PFSK-1 (cell line): ENCODE measurements at regions not wholly inside any gene's neighbourhood (a gene's known extent, or its start where the extent isn't known, plus 50 kb on each side); places are given as distances from the start of the nearest gene placed in this dataset.

Experiments used
- FOXP2 ChIP-seq: optimal IDR thresholded peaks from 2 replicates; pipeline ENCODE3; 2011; ENCODE audit warnings: borderline replicate concordance, control low read depth, inconsistent platforms; ENCODE audit not compliant: insufficient read depth; ENCODE audit errors: extremely low read length, extremely low read depth
- POLR2AphosphoS5 ChIP-seq: IDR thresholded peaks from 2 replicates; pipeline ENCODE4 v1.6.1; 2012; ENCODE audit warnings: low read depth, mild to moderate bottlenecking, control low read depth, low read length, moderate library complexity
- REST ChIP-seq, 2 experiments: IDR thresholded peaks; 2 replicates each; pipeline versions ENCODE4 v1.6.1 to v1.8.0; 2011 to 2012; ENCODE audit warnings: low read depth in 2 of 2, low read length in 2 of 2, control low read depth in 1 of 2, inconsistent platforms in 1 of 2, mild to moderate bottlenecking in 1 of 2, moderate library complexity in 1 of 2; ENCODE audit not compliant: insufficient read depth in 1 of 2
- SIN3A ChIP-seq: IDR thresholded peaks from 2 replicates; pipeline ENCODE4 v1.6.1; 2012; ENCODE audit warnings: mild to moderate bottlenecking, low read length, moderate library complexity, borderline replicate concordance; ENCODE audit not compliant: insufficient read depth
- TAF1 ChIP-seq: IDR thresholded peaks from 2 replicates; pipeline ENCODE4 v1.6.1; 2012; ENCODE audit warnings: low read length, control low read depth, borderline replicate concordance; ENCODE audit not compliant: insufficient read depth

- no peak for TF ChIP-seq POLR2AphosphoS5
- TF ChIP-seq FOXP2, result peak; percentile 19
Observed at GRCh38 chr3:124467980-124468902, 262.0 kb upstream of the UMPS start.

- no peak for TF ChIP-seq TAF1
Observed at GRCh38 chr3:124469555-124469954, 260.7 kb upstream of the UMPS start.

DNA sequence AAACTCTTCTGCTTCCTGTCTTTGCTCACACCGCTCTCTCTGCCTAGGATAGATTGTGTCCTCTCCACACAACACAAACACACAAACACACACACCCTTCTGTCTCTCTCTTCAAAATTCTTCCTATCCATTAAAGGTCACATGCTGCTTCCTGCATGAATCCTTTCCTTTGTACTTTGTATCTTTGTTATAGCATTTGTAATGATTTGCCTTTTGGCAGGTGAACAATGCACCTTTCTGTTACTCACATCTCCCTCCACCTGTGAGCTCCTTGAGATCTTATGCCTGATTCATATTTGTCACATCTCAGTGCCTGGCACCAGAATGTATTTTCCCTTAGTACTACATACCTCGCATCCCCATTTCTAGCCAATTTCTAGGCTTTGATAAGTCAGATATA lies 251.4 kb upstream of the UMPS start:
- no peak for TF ChIP-seq POLR2AphosphoS5
- TF ChIP-seq TAF1, result no peak
- TF ChIP-seq REST (IDR thresholded peaks at IDR 0.05; ENCODE audit: insufficient read depth in 1 of 2, low read depth in 2 of 2, low read length in 2 of 2), result no peak
- no peak for TF ChIP-seq SIN3A

- no peak for TF ChIP-seq TAF1
Observed at GRCh38 chr3:124483915-124484470, 246.3 kb upstream of the UMPS start.

GRCh38 chr3:124486324-124486723 lies 243.9 kb upstream of the UMPS start:
- TF ChIP-seq FOXP2, result no peak
- no peak for TF ChIP-seq SIN3A
- no peak for TF ChIP-seq TAF1
- TF ChIP-seq POLR2AphosphoS5, result no peak
- TF ChIP-seq REST (IDR thresholded peaks at IDR 0.05; ENCODE audit: insufficient read depth in 1 of 2, low read depth in 2 of 2, low read length in 2 of 2), result no peak

GRCh38 chr3:124489506-124489905 lies 240.7 kb upstream of the UMPS start:
- TF ChIP-seq SIN3A, result no peak
- TF ChIP-seq TAF1, result no peak
- no peak for TF ChIP-seq POLR2AphosphoS5
- TF ChIP-seq FOXP2, result no peak
- TF ChIP-seq REST (IDR thresholded peaks at IDR 0.05; ENCODE audit: insufficient read depth in 1 of 2, low read depth in 2 of 2, low read length in 2 of 2), result no peak

DNA sequence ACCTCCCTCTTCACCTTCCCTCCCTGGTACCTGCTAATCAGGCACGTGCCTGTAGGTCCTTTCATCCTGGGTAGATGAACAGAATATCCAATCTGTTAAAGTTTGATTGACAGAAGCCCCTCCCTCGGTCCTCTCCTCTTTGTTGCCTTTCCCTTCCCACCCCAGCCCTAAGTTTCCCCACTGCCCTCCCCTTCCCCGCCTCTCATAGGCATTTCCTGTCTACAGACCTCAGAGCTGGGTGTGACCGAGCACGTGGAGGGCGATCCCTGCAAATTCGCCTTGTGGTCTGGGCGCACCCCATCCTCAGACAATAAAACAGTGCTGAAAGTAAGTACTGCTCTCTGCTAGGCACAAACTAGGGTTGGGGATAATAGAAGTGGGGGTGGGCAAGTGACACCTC lies 239.2 kb upstream of the UMPS start:
- TF ChIP-seq REST (IDR thresholded peaks at IDR 0.05; ENCODE audit: insufficient read depth in 1 of 2, low read depth in 2 of 2, low read length in 2 of 2), result no peak
- TF ChIP-seq POLR2AphosphoS5, result no peak
- no peak for TF ChIP-seq FOXP2
- TF ChIP-seq TAF1, result no peak
- no peak for TF ChIP-seq SIN3A
